ENCODE measurements at regions not wholly inside any gene's neighbourhood (a gene's known extent, or its start where the extent isn't known, plus 50 kb on each side); places are given as distances from the start of the nearest gene placed in this dataset.
A peak's percentile ranks its signal among the peaks of the same experiment; 100 is the strongest.

DNA sequence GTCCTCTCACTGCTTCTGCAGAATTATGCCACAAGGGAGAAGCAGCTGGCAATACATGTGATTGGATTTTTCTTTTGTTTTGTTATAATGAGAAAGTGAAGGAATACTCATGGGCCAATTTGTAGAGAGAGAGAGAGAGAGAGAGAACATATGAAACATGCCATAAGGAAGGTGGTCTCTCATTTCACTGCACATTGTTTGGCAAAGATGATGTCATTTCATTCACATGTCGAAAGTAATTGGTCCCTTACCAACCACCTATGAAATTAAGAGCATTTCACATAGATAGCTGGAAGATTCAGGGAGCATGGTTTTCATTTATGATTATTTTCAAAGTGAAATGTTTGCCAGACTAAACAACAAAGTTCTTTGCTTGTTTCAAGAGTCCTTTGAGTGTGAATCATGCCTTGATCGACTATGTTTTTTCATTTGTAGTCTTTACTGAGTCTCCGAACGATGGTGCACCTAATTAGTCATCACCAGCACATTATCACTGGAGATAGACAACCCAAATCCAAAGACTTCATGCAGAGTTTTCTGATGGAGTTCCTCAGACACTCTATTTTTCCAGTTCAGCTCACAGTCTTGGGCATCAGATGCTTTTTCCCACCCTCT lies 130.1 kb upstream of the ZEB1 start:
- Histone ChIP-seq H3K4me3 (ENCODE audit: low read depth, low read length) (no peak overlapping the region), H3K27me3 (ENCODE audit: control insufficient read depth, insufficient read depth, low read length) (no peaks in the 10 kb centered on the region), H3K36me3 (ENCODE audit: control insufficient read depth, insufficient read depth, low read length) (no peaks in the 10 kb centered on the region)
- TF ChIP-seq, protein P1, sequence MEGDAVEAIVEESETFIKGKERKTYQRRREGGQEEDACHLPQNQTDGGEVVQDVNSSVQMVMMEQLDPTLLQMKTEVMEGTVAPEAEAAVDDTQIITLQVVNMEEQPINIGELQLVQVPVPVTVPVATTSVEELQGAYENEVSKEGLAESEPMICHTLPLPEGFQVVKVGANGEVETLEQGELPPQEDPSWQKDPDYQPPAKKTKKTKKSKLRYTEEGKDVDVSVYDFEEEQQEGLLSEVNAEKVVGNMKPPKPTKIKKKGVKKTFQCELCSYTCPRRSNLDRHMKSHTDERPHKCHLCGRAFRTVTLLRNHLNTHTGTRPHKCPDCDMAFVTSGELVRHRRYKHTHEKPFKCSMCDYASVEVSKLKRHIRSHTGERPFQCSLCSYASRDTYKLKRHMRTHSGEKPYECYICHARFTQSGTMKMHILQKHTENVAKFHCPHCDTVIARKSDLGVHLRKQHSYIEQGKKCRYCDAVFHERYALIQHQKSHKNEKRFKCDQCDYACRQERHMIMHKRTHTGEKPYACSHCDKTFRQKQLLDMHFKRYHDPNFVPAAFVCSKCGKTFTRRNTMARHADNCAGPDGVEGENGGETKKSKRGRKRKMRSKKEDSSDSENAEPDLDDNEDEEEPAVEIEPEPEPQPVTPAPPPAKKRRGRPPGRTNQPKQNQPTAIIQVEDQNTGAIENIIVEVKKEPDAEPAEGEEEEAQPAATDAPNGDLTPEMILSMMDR (IDR thresholded peaks at IDR 0.05; ENCODE audit: insufficient read depth, low read length, severe bottlenecking), result no peak
- DNase-seq (ENCODE audit: low read depth) (no peak), FAIRE-seq (no peak)

DNA sequence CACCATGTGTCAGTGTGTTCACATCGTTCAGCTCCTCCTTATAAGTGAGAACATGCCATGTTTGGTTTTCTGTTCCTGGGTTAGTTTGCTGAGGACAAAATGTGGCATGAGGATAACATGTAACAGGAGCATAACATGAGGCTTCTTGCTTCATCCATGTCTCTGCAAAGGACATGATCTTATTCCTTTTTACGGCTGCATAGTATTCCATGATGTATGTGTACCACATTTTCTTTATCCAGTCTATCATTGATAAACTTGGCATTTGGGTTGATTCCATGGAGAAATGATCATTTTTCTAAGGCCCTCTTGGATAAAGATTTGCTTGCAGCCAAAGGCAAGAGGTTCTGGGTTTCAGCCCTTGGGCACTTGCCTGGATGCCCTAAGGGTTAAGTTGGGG lies 128.5 kb upstream of the ZEB1 start:
- no peak for DNase-seq (ENCODE audit: low read depth)
- no peaks in the 10 kb centered on the region for H3K36me3 ChIP-seq (ENCODE audit: control insufficient read depth, insufficient read depth, low read length)
- no peak overlapping the region for H3K4me3 ChIP-seq (ENCODE audit: low read depth, low read length)
- TF ChIP-seq, protein P1 (IDR thresholded peaks at IDR 0.05; ENCODE audit: insufficient read depth, low read length, severe bottlenecking), result no peak
- FAIRE-seq, result no peak
- no peaks in the 10 kb centered on the region for H3K27me3 ChIP-seq (ENCODE audit: control insufficient read depth, insufficient read depth, low read length)

DNA sequence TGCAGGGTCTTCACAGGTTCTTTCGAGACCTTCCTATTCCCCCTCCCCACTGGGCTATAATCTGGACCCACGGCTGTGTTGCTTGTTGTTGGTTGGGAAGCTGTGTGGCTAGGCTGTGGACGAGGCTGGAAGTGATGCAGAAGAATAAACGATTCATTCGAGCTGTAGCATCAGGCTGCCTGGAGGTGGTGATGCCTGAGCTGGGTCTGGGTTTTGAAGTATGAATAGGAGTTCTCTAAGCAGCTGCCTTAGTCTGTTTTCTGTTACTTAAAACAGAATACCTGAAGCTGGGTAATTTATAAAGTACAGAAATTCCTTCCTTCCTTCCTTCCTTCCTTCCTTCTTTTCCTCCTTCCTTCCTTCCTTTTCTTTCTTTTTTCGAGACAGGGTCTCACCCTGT lies 126.5 kb upstream of the ZEB1 start:
- no peak for FAIRE-seq
- Histone ChIP-seq H3K36me3 (ENCODE audit: control insufficient read depth, insufficient read depth, low read length) (no peaks in the 10 kb centered on the region), H3K27me3 (ENCODE audit: control insufficient read depth, insufficient read depth, low read length) (no peaks in the 10 kb centered on the region), H3K4me3 (ENCODE audit: low read depth, low read length) (no peak overlapping the region)
- DNase-seq (ENCODE audit: low read depth), result no peak
- TF ChIP-seq, protein P1 (IDR thresholded peaks at IDR 0.05; ENCODE audit: insufficient read depth, low read length, severe bottlenecking), result no peak

DNA sequence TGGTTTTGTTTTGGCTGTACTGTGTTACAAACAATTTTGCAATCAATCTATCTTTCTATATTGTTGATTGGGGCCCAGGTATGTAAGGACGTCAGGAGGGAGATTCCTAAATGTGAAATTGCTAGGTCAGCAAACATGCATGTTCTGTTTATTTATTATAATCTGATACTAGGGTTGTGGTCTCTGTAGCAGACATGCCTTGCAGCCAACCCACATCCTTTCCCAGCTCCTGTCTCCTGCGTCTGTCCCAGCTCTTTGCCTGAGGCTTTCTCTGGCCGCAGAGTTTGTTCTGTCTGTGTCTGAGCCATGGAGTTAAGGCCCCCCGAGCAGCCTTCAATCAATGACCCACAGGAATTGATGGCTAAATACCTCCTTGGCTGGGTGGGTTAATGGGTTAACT lies 124.0 kb upstream of the ZEB1 start:
- FAIRE-seq (no peak), DNase-seq (ENCODE audit: low read depth) (peak; percentile 22)
- Histone ChIP-seq H3K4me3 (ENCODE audit: low read depth, low read length) (no peak overlapping the region), H3K27me3 (ENCODE audit: control insufficient read depth, insufficient read depth, low read length) (no peaks in the 10 kb centered on the region), H3K36me3 (ENCODE audit: control insufficient read depth, insufficient read depth, low read length) (no peaks in the 10 kb centered on the region)
- TF ChIP-seq, protein P1 (IDR thresholded peaks at IDR 0.05; ENCODE audit: insufficient read depth, low read length, severe bottlenecking), result no peak

DNA sequence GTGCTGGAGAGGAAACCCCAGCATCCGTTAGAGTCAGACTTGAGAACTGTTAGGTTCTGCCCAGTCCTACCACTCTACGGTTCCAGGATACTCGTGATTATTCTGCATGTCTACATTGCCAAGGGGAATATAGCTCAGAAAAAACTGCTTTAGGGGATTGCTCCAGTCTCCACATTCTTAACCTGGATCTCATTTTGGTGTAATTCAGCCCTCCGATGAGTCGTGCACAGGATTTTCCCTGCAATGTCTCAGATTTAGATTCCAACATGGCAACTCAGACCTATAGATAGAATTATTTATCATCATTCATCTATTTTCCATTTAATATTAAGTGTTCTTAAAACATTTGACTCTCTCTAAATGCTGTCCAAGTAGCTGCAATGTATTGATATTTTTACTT lies 121.1 kb upstream of the ZEB1 start:
- peak; percentile 62 for DNase-seq (ENCODE audit: low read depth)
- H3K36me3 ChIP-seq (ENCODE audit: control insufficient read depth, insufficient read depth, low read length), result no peaks in the 10 kb centered on the region
- no peak overlapping the region for H3K4me3 ChIP-seq (ENCODE audit: low read depth, low read length)
- TF ChIP-seq, protein P1 (IDR thresholded peaks at IDR 0.05; ENCODE audit: insufficient read depth, low read length, severe bottlenecking), result no peak
- no peaks in the 10 kb centered on the region for H3K27me3 ChIP-seq (ENCODE audit: control insufficient read depth, insufficient read depth, low read length)
- no peak for FAIRE-seq

DNA sequence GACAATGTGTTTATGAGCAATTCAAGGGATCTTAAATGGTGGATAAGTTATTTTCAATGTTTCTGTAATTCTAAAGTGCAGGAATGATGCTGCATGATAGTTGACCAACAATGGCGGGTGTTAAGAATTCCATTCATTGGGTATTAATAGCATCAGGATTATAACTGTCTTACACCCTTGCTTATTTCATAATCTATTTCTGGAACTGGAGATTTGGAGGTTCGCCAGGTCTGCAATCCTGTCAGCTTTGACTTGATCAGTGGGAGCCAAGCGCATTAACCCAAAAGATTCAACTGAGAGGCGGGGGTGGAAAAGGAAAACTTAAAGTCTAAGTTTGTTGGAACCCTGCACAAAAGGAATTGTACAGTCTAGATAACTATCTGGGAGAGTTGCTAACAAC lies 114.9 kb upstream of the ZEB1 start:
- Histone ChIP-seq H3K27me3 (ENCODE audit: control insufficient read depth, insufficient read depth, low read length) (no peaks in the 10 kb centered on the region), H3K36me3 (ENCODE audit: control insufficient read depth, insufficient read depth, low read length) (no peaks in the 10 kb centered on the region), H3K4me3 (ENCODE audit: low read depth, low read length) (no peak overlapping the region)
- FAIRE-seq, result no peak
- no peak for DNase-seq (ENCODE audit: low read depth)
- TF ChIP-seq, protein P1 (IDR thresholded peaks at IDR 0.05; ENCODE audit: insufficient read depth, low read length, severe bottlenecking), result no peak

All from bronchial epithelial cell (primary cell).